Smooth muscle cell (in vitro differentiated cells): ENCODE measurements at regions not wholly inside any gene's neighbourhood (a gene's known extent, or its start where the extent isn't known, plus 50 kb on each side); places are given as distances from the start of the nearest gene placed in this dataset.

Experiments used
- DNase-seq: peaks from one replicate; lab custom pipeline; 2025; ENCODE audit not compliant: unreplicated experiment; lab: John Stamatoyannopoulos, UW
- H2AFZ ChIP-seq: fragments of 200-600 bp; sonication (generic); 2 replicates; pipeline ENCODE4 v1.6.0; 2016; ENCODE audit warnings: antibody characterized with exemption, low read depth, mild to moderate bottlenecking
- H3F3A ChIP-seq: fragments of 200-600 bp; sonication (generic); 2 replicates; pipeline ENCODE4 v1.6.0; 2017; ENCODE audit warnings: antibody characterized with exemption, low read depth
- H3K27ac ChIP-seq: fragments of 200-600 bp; sonication (generic); 2 replicates; pipeline ENCODE4 v1.5.1; 2016; ENCODE audit warnings: low read depth, mild to moderate bottlenecking
- H3K27me3 ChIP-seq: fragments of 200-600 bp; sonication (generic); 2 replicates; pipeline ENCODE4 v1.6.1; 2016; ENCODE audit warnings: low read depth, mild to moderate bottlenecking
- H3K36me3 ChIP-seq: fragments of 200-600 bp; sonication (generic); 2 replicates; pipeline ENCODE4 v1.5.1; 2016; ENCODE audit warnings: low read depth
- H3K4me1 ChIP-seq: fragments of 200-600 bp; sonication (generic); 2 replicates; pipeline ENCODE4 v1.5.1; 2016; ENCODE audit warnings: low read depth
- H3K4me2 ChIP-seq: fragments of 200-600 bp; sonication (generic); 2 replicates; pipeline ENCODE4 v1.6.0; 2016; ENCODE audit warnings: mild to moderate bottlenecking
- H3K4me3 ChIP-seq: fragments of 200-600 bp; sonication (generic); 2 replicates; pipeline ENCODE4 v1.5.1; 2016; ENCODE audit warnings: mild to moderate bottlenecking
- H3K79me2 ChIP-seq: fragments of 200-600 bp; sonication (generic); 2 replicates; pipeline ENCODE4 v1.6.0; 2016; ENCODE audit warnings: low read depth, mild to moderate bottlenecking
- H3K9ac ChIP-seq: fragments of 200-600 bp; sonication (generic); 2 replicates; pipeline ENCODE4 v1.6.0; 2016; ENCODE audit warnings: low read depth
- H3K9me3 ChIP-seq: fragments of 200-600 bp; sonication (generic); replicated peaks from 2 replicates; pipeline ENCODE4 v1.5.1; 2016; ENCODE audit warnings: low read depth
- H4K20me1 ChIP-seq: fragments of 200-600 bp; sonication (generic); 2 replicates; pipeline ENCODE4 v1.6.0; 2016; ENCODE audit warnings: low read depth
- WGBS: methylation state at CpG from one replicate; pipeline ENCODE4 v1.1.7; 2016; ENCODE audit warnings: low lambda C conversion rate; 5-methylcytosine and 5-hydroxymethylcytosine counted together
- TF ChIP-seq, protein P1 (sequence below): fragments of 200-600 bp; sonication (generic); IDR thresholded peaks from 2 replicates; pipeline ENCODE4 v1.5.1; 2017; ENCODE audit warnings: borderline replicate concordance, mild to moderate bottlenecking, antibody characterized with exemption; ENCODE audit not compliant: insufficient read depth, poor library complexity, severe bottlenecking

GRCh38 chrX:40325161-40325560, 227.4 kb upstream of the BCOR start:
- 95% methylated on average over 11 of the region's 11 CpGs for WGBS
- H4K20me1 ChIP-seq, result no peaks in the 10 kb centered on the region
- no peak overlapping the region for H3K9ac ChIP-seq
- H3K79me2 ChIP-seq, result no peaks in the 10 kb centered on the region
- no peak for DNase-seq
- H3K9me3 ChIP-seq, result no peaks in the 10 kb centered on the region
- H2AFZ ChIP-seq, result no peak overlapping the region
- no peaks in the 10 kb centered on the region for H3K27me3 ChIP-seq
- H3K27ac ChIP-seq, result no peak overlapping the region
- H3F3A ChIP-seq, result no peaks in the 10 kb centered on the region
- TF ChIP-seq, protein P1, sequence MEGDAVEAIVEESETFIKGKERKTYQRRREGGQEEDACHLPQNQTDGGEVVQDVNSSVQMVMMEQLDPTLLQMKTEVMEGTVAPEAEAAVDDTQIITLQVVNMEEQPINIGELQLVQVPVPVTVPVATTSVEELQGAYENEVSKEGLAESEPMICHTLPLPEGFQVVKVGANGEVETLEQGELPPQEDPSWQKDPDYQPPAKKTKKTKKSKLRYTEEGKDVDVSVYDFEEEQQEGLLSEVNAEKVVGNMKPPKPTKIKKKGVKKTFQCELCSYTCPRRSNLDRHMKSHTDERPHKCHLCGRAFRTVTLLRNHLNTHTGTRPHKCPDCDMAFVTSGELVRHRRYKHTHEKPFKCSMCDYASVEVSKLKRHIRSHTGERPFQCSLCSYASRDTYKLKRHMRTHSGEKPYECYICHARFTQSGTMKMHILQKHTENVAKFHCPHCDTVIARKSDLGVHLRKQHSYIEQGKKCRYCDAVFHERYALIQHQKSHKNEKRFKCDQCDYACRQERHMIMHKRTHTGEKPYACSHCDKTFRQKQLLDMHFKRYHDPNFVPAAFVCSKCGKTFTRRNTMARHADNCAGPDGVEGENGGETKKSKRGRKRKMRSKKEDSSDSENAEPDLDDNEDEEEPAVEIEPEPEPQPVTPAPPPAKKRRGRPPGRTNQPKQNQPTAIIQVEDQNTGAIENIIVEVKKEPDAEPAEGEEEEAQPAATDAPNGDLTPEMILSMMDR, result no peak
- no peaks in the 10 kb centered on the region for H3K4me1 ChIP-seq
- no peaks in the 10 kb centered on the region for H3K36me3 ChIP-seq
- no peak overlapping the region for H3K4me2 ChIP-seq
- H3K4me3 ChIP-seq, result no peak overlapping the region

DNA sequence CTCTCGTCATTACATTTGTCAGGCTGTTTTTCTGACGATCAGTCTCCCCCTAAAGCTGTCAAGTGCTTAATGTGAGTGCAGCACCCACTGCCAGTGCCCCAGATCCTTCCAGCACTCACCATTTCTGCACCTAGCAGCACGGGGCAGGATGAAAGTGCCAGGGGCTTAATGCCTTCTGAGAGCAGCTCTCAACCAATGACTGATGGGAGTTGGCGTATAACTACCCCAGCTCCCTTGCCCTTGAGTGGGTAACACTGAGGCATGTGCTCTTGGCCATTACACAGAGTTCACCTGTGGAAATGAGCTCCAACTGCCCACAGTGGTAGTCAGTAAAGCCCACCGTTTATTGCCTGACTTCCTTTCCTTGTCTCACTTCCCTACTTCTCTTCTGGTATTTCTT, 226.2 kb upstream of the BCOR start:
- H3K4me2 ChIP-seq, result no peak overlapping the region
- H3K79me2 ChIP-seq, result no peaks in the 10 kb centered on the region
- no peak overlapping the region for H3K4me3 ChIP-seq
- no peaks in the 10 kb centered on the region for H3K36me3 ChIP-seq
- TF ChIP-seq, protein P1, result no peak
- no peaks in the 10 kb centered on the region for H3K4me1 ChIP-seq
- H3K9ac ChIP-seq, result no peak overlapping the region
- H3F3A ChIP-seq, result no peaks in the 10 kb centered on the region
- no peak for DNase-seq
- no peak overlapping the region for H3K27ac ChIP-seq
- no peaks in the 10 kb centered on the region for H3K9me3 ChIP-seq
- H2AFZ ChIP-seq, result no peak overlapping the region
- H4K20me1 ChIP-seq, result no peaks in the 10 kb centered on the region
- H3K27me3 ChIP-seq, result no peaks in the 10 kb centered on the region
- WGBS, result 89% methylated on average over 5 of the region's 5 CpGs

DNA sequence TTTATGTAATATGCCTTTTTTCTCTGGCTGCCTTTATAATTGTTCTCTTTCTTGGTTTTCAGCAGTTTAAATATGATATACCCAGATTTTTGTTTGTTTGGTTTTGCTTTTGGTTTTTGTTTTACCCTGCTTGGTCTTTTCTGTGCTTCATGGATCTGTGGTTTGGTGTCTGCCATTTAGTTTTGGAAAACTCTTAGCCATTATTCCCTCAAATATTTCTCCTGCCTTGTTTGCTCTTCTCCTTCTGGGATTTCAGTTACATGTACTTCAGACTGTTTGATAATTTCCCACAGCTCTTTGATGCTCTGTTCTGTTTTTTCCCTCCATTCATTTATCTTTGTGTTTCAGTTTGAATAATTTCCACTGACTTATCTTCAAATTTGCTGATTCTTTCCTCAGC, 223.1 kb upstream of the BCOR start:
- Histone ChIP-seq H3K4me1 (no peaks in the 10 kb centered on the region), H3K79me2 (no peaks in the 10 kb centered on the region), H3K4me2 (no peak overlapping the region), H3K9ac (no peak overlapping the region), H4K20me1 (no peaks in the 10 kb centered on the region), H3K9me3 (no peaks in the 10 kb centered on the region), H3K27me3 (no peaks in the 10 kb centered on the region), H3K27ac (no peak overlapping the region), H3K4me3 (no peak overlapping the region), H2AFZ (no peak overlapping the region), H3F3A (no peaks in the 10 kb centered on the region), H3K36me3 (no peaks in the 10 kb centered on the region)
- no peak for DNase-seq
- TF ChIP-seq, protein P1, result no peak

GRCh38 chrX:40318801-40319200, 221.0 kb upstream of the BCOR start:
- Histone ChIP-seq H3K79me2 (no peaks in the 10 kb centered on the region), H3K9ac (no peak overlapping the region), H3F3A (no peaks in the 10 kb centered on the region), H3K9me3 (no peaks in the 10 kb centered on the region), H2AFZ (peak overlapping the region; percentile 58), H3K36me3 (no peaks in the 10 kb centered on the region), H3K4me2 (peak overlapping the region; percentile 29), H3K4me1 (no peaks in the 10 kb centered on the region), H3K27me3 (no peaks in the 10 kb centered on the region), H4K20me1 (no peaks in the 10 kb centered on the region), H3K4me3 (no peak overlapping the region), H3K27ac (no peak overlapping the region)
- WGBS, result 34% methylated on average over 4 of the region's 4 CpGs
- TF ChIP-seq, protein P1, result no peak
- no peak for DNase-seq
